HG03135 (cell line): ENCODE measurements at regions not wholly inside any gene's neighbourhood (a gene's known extent, or its start where the extent isn't known, plus 50 kb on each side); places are given as distances from the start of the nearest gene placed in this dataset.

Source experiments
- ATAC-seq: cut with Tn5 transposase; IDR thresholded peaks from one replicate; pipeline ENCODE4 v1.9.1; 2021; ENCODE audit warnings: mild to moderate bottlenecking, moderate library complexity; ENCODE audit not compliant: unreplicated experiment

GRCh38 chr10:128221117-128221516 lies 94.9 kb upstream of the MKI67 start:
- ATAC-seq = no peak

- ATAC-seq = no peak
Measured at GRCh38 chr10:128221807-128222206, 95.6 kb upstream of the MKI67 start.

GRCh38 chr10:128222332-128222849 lies 96.2 kb upstream of the MKI67 start:
- no peak for ATAC-seq

- ATAC-seq = no peak
Measured at GRCh38 chr10:128230401-128230800, 104.2 kb upstream of the MKI67 start.

- ATAC-seq = no peak
Measured at GRCh38 chr10:128233422-128233821, 107.2 kb upstream of the MKI67 start.

- ATAC-seq = no peak
Measured at GRCh38 chr10:128237710-128238109, 111.5 kb upstream of the MKI67 start.

- no peak for ATAC-seq
Measured at GRCh38 chr10:128241023-128241422, 114.8 kb upstream of the MKI67 start.

GRCh38 chr10:128242641-128243040 lies 116.4 kb upstream of the MKI67 start:
- ATAC-seq = no peak

- ATAC-seq = no peak
Measured at GRCh38 chr10:128245026-128245425, 118.8 kb upstream of the MKI67 start.

GRCh38 chr10:128247576-128247975 lies 121.4 kb upstream of the MKI67 start:
- ATAC-seq = no peak

- no peak for ATAC-seq
Measured at GRCh38 chr10:128254476-128254875, 128.3 kb upstream of the MKI67 start.

GRCh38 chr10:128257428-128257827 lies 131.2 kb upstream of the MKI67 start:
- ATAC-seq = no peak

- ATAC-seq = no peak
Measured at GRCh38 chr10:128258421-128258976, 132.3 kb upstream of the MKI67 start.

- no peak for ATAC-seq
Measured at GRCh38 chr10:128263891-128264688, 137.9 kb upstream of the MKI67 start.

- no peak for ATAC-seq
Measured at GRCh38 chr10:128265596-128265995, 139.4 kb upstream of the MKI67 start.

GRCh38 chr10:128267581-128267980 lies 141.4 kb upstream of the MKI67 start:
- ATAC-seq = no peak

- no peak for ATAC-seq
Measured at GRCh38 chr10:128268015-128268722, 141.9 kb upstream of the MKI67 start.

GRCh38 chr10:128274938-128275337 lies 148.7 kb upstream of the MKI67 start:
- ATAC-seq = no peak

GRCh38 chr10:128275388-128276177 lies 149.4 kb upstream of the MKI67 start:
- ATAC-seq = no peak

- ATAC-seq = no peak
Measured at GRCh38 chr10:128277267-128277840, 151.1 kb upstream of the MKI67 start.

- ATAC-seq = no peak
Measured at GRCh38 chr10:128278362-128278761, 152.1 kb upstream of the MKI67 start.
